HepG2 (cell line): ENCODE measurements at regions not wholly inside any gene's neighbourhood (a gene's known extent, or its start where the extent isn't known, plus 50 kb on each side); places are given as distances from the start of the nearest gene placed in this dataset.

Experiments
- ATAC-seq: fragments of 200-7000 bp; cut with Tn5 transposase; 3 replicates; pipeline ENCODE4 v1.9.1; 2020; ENCODE audit warnings: mild to moderate bottlenecking, moderate library complexity
- BruUV-seq: library from RNA; stranded (reverse); fragments of 400-500 nt; replicated peaks from 2 replicates; lab custom pipeline; 2021; lab: Mats Ljungman, UMichigan
- CTCF ChIA-PET: fragments of 300-600 bp; formaldehyde crosslinking; extraction: SDS; loops from one replicate; lab custom pipeline; 2021; ENCODE audit warnings: low total read pairs, inconsistent platforms, low intra/inter-chr PET ratio; lab: Yijun Ruan, JAX
- POLR2A ChIA-PET: fragments of 350-600 bp; sonication (Branson Sonifier 250); formaldehyde crosslinking; loops from one replicate; lab custom pipeline; 2020; ENCODE audit warnings: antibody characterized with exemption, inconsistent platforms; lab: Yijun Ruan, JAX
- DNase-seq: peaks from one replicate; pipeline ENCODE4 v3.0.0-alpha.2; 2015; ENCODE audit warnings: low spot score
- FAIRE-seq: peaks from 3 replicates; lab custom pipeline; 2011; peaks lifted over from hg19 to GRCh38; lab: Jason Lieb, UNC
- H2AFZ ChIP-seq: one replicate; pipeline ENCODE4 v1.6.1; 2011; ENCODE audit warnings: low read length, inconsistent platforms
- H3K27ac ChIP-seq: fragments of 300-600 bp; 3 replicates; pipeline ENCODE4 v1.8.0; 2011; ENCODE audit warnings: mixed run types, mild to moderate bottlenecking, mixed read lengths, low read length, inconsistent platforms; ENCODE audit not compliant: insufficient read depth; ENCODE audit errors: extremely low read length
- H3K27me3 ChIP-seq, 2 experiments: fragments of 200-600 bp in 1 of 2; 2 replicates in 1 of 2; 3 replicates in 1 of 2; pipeline versions ENCODE4 v1.6.0 to v1.8.0; 2011; ENCODE audit warnings: low read length in 2 of 2, mild to moderate bottlenecking in 2 of 2, moderate library complexity in 2 of 2, inconsistent platforms in 1 of 2; ENCODE audit not compliant: insufficient read depth in 2 of 2, control insufficient read depth in 1 of 2
- H3K36me3 ChIP-seq, 2 experiments: fragments of 200-600 bp in 1 of 2; replicated peaks in 1 of 2; 2 replicates in 1 of 2; 3 replicates in 1 of 2; pipeline versions ENCODE4 v1.5.1 to v1.8.0; 2011; ENCODE audit warnings: low read length in 2 of 2, inconsistent platforms in 1 of 2; ENCODE audit not compliant: insufficient read depth in 2 of 2, control insufficient read depth in 1 of 2
- H3K4me1 ChIP-seq: 2 replicates; pipeline ENCODE4 v1.5.1; 2012; ENCODE audit warnings: low read length, inconsistent platforms; ENCODE audit not compliant: insufficient read depth
- H3K4me2 ChIP-seq: 2 replicates; pipeline ENCODE4 v1.6.0; 2011; ENCODE audit warnings: low read depth, low read length, inconsistent platforms
- H3K4me3 ChIP-seq, 3 experiments: fragments of 200-600 bp in 1 of 3; sonication (generic), shearing (Covaris generic) in 1 of 3; replicated peaks in 1 of 3; 2 replicates each; pipeline ENCODE4 v1.5.1; 2011 to 2016; ENCODE audit warnings: low read length in 3 of 3, inconsistent platforms in 2 of 3, low read depth in 2 of 3, mild to moderate bottlenecking in 2 of 3, control low read depth in 1 of 3, mixed read lengths in 1 of 3; ENCODE audit not compliant: insufficient read depth in 1 of 3
- H3K79me2 ChIP-seq: one replicate; pipeline ENCODE4 v1.6.1; 2011; ENCODE audit warnings: low read length, inconsistent platforms; ENCODE audit not compliant: insufficient read depth
- H3K9ac ChIP-seq: 2 replicates; pipeline ENCODE4 v1.6.0; 2011; ENCODE audit warnings: mild to moderate bottlenecking, low read depth, low read length, inconsistent platforms; ENCODE audit not compliant: insufficient read depth
- H3K9me3 ChIP-seq: 2 replicates; pipeline ENCODE4 v1.5.1; 2012; ENCODE audit warnings: mild to moderate bottlenecking, low read length
- H4K20me1 ChIP-seq: 2 replicates; pipeline ENCODE4 v1.6.0; 2011; ENCODE audit warnings: inconsistent platforms, mild to moderate bottlenecking, low read length, moderate library complexity; ENCODE audit not compliant: insufficient read depth
- DMAP1 ChIP-seq: IDR thresholded peaks from 2 replicates; pipeline ENCODE4 v1.6.1; 2016
- GATAD2A ChIP-seq: IDR thresholded peaks from 2 replicates; pipeline ENCODE4 v1.6.1; 2016
- HNF4A ChIP-seq: sonication (generic); formaldehyde crosslinking; IDR thresholded peaks from 2 replicates; pipeline ENCODE4 v1.4.0; 2020; ENCODE audit warnings: missing genetic modification reagents
- IRX3 ChIP-seq: sonication (generic); formaldehyde crosslinking; IDR thresholded peaks from 2 replicates; pipeline ENCODE4 v1.8.1; 2023; ENCODE audit warnings: mild to moderate bottlenecking, low read depth, missing genetic modification reagents, borderline replicate concordance
- MEIS1 ChIP-seq: sonication (generic); formaldehyde crosslinking; IDR thresholded peaks from 2 replicates; pipeline ENCODE4 v1.9.0; 2021; ENCODE audit warnings: mild to moderate bottlenecking, missing genetic modification reagents, moderate library complexity, borderline replicate concordance
- RARG ChIP-seq: sonication (generic); formaldehyde crosslinking; IDR thresholded peaks from 2 replicates; pipeline ENCODE4 v1.4.0; 2020; ENCODE audit warnings: low read depth, mild to moderate bottlenecking, missing genetic modification reagents
- TAF15 ChIP-seq: fragments of 200-400 bp; formaldehyde crosslinking; IDR thresholded peaks from one replicate; pipeline ENCODE4 v1.6.1; 2018; ENCODE audit warnings: mild to moderate bottlenecking, low read depth, low read length; ENCODE audit not compliant: poor library complexity, severe bottlenecking
- ZBTB39 ChIP-seq: sonication (generic); formaldehyde crosslinking; IDR thresholded peaks from 2 replicates; pipeline ENCODE4 v1.5.0; 2020; ENCODE audit warnings: missing genetic modification reagents
- ZNF101 ChIP-seq: sonication (generic); formaldehyde crosslinking; IDR thresholded peaks from 2 replicates; pipeline ENCODE4 v1.4.0; 2020; ENCODE audit warnings: mild to moderate bottlenecking, low read depth, missing genetic modification reagents, borderline replicate concordance
- ZNF331 ChIP-seq: sonication (generic); formaldehyde crosslinking; IDR thresholded peaks from 2 replicates; pipeline ENCODE4 v1.4.0; 2020; ENCODE audit warnings: missing genetic modification reagents
- ZNF564 ChIP-seq: sonication (generic); formaldehyde crosslinking; IDR thresholded peaks from 2 replicates; pipeline ENCODE4 v1.8.1; 2023; ENCODE audit warnings: mild to moderate bottlenecking, missing genetic modification reagents
- WGBS: methylation state at CpG from one replicate; pipeline ENCODE4 v1.1.6; 2017; ENCODE audit warnings: low lambda C conversion rate; 5-methylcytosine and 5-hydroxymethylcytosine counted together
- in situ Hi-C: cut with HindIII; loops from 2 replicates; pipeline ENCODE4 v1.10.0; 2017; ENCODE audit warnings: low pct_unique_long_range_greater_than_20kb; ENCODE audit not compliant: extremely low pct_ligation_motif_present
- intact Hi-C: fragments of 100-400 bp; cut with micrococcal nuclease; formaldehyde crosslinking; loops from one replicate; pipeline ENCODE4 v1.10.0; 2022; ENCODE audit not compliant: unreplicated experiment
- TF ChIP-seq, protein P1 (sequence below): sonication (generic); formaldehyde crosslinking; IDR thresholded peaks from 2 replicates; pipeline ENCODE4 v1.5.0; 2020; ENCODE audit warnings: mild to moderate bottlenecking, low read depth, missing genetic modification reagents, borderline replicate concordance

DNA sequence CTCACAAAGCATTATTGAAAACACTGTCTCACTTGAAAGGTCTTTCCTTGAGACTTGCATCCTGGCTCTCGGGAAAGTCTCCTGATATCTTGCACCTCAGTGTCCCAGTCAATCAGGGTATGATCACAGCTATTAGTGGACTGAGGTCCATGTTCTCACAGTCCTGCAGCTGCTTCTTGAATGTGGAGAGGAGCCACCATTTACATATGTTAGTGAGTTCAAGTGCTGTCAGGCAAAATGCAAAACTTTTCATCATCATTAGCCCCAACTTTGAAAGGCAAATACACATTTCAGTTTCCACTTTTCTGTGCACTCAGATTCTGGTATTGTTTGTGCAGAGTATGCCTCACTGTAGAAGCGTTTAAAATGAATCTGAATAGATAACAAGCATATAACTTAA lies 111.6 kb downstream of the SNX18 start:
- no peak overlapping the region for H3K27ac ChIP-seq
- no peak for ATAC-seq
- peaks cover 13% of the 10 kb centered on the region for H3K4me1 ChIP-seq
- no peaks in the 10 kb centered on the region; a peak in 1 of 5 replicates for H3K27me3 ChIP-seq
- CTCF ChIA-PET, result no interaction called here
- DNase-seq, result no peak
- no peak overlapping the region for H3K4me3 ChIP-seq
- POLR2A ChIA-PET, result no interaction called here
- H3K79me2 ChIP-seq, result no peaks in the 10 kb centered on the region
- no peak overlapping the region for H2AFZ ChIP-seq
- no peaks in the 10 kb centered on the region for H3K9me3 ChIP-seq
- no peak overlapping the region for H3K9ac ChIP-seq
- H3K4me2 ChIP-seq, result no peak overlapping the region
- intact Hi-C loops, result loop anchor here (10.0 kb wide), 1 partner anchor 104 kb away; no protein-coding TSS in a partner anchor
- TF ChIP-seq DMAP1 (CRISPR knock-in tag) (no peak), ZNF331 (no peak), ZBTB39 (no peak), GATAD2A (CRISPR knock-in tag) (no peak), IRX3 (CRISPR knock-in tag) (no peak), TAF15 (no peak), RARG (CRISPR knock-in tag) (no peak), MEIS1 (CRISPR knock-in tag) (no peak), ZNF101 (CRISPR knock-in tag) (no peak), HNF4A (no peak), ZNF564 (CRISPR knock-in tag) (no peak)
- TF ChIP-seq, protein P1, sequence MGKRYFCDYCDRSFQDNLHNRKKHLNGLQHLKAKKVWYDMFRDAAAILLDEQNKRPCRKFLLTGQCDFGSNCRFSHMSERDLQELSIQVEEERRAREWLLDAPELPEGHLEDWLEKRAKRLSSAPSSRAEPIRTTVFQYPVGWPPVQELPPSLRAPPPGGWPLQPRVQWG (CRISPR knock-in tag), result no peak
- no peaks in the 10 kb centered on the region for H4K20me1 ChIP-seq
- WGBS, result 45% methylated on average over 2 of the region's 2 CpGs
- in situ Hi-C loops, result no loop called here
- no peaks in the 10 kb centered on the region for H3K36me3 ChIP-seq
- FAIRE-seq, result no peak
- no TSS peak for BruUV-seq
